HUES64 (cell line): ENCODE measurements at regions not wholly inside any gene's neighbourhood (a gene's known extent, or its start where the extent isn't known, plus 50 kb on each side); places are given as distances from the start of the nearest gene placed in this dataset.
A peak's percentile ranks its signal among the peaks of the same experiment; 100 is the strongest.

Experiments used
- H3K27ac ChIP-seq: 2 replicates; pipeline ENCODE4 v1.7.0; 2013; ENCODE audit warnings: low read depth, low read length, inconsistent platforms
- H3K27me3 ChIP-seq: 2 replicates; pipeline ENCODE4 v1.6.1; 2013; ENCODE audit warnings: mild to moderate bottlenecking, low read length; ENCODE audit not compliant: insufficient read depth
- H3K36me3 ChIP-seq: 2 replicates; pipeline ENCODE4 v1.6.1; 2013; ENCODE audit warnings: mild to moderate bottlenecking, low read length; ENCODE audit not compliant: insufficient read depth
- H3K4me1 ChIP-seq: 2 replicates; pipeline ENCODE4 v1.6.1; 2013; ENCODE audit warnings: mild to moderate bottlenecking, low read length, moderate library complexity; ENCODE audit not compliant: insufficient read depth
- H3K4me3 ChIP-seq: 2 replicates; pipeline ENCODE4 v1.5.1; 2013; ENCODE audit warnings: mild to moderate bottlenecking, low read length, moderate library complexity
- H3K9ac ChIP-seq: 2 replicates; pipeline ENCODE4 v1.6.1; 2013; ENCODE audit warnings: mild to moderate bottlenecking, low read depth, low read length
- H3K9me3 ChIP-seq: 2 replicates; pipeline ENCODE4 v1.6.1; 2013; ENCODE audit warnings: low read depth, low read length; ENCODE audit not compliant: insufficient read depth
- WGBS: fragments of 150-250, 120-280 bp; methylation state at CpG from one replicate; pipeline ENCODE4 v1.1.7; 2013; ENCODE audit warnings: missing lambda C conversion rate; 5-methylcytosine and 5-hydroxymethylcytosine counted together

- H3K4me1 ChIP-seq, result peaks cover 13% of the 10 kb centered on the region; the same call in 1 of the 2 replicates
- peaks cover 22% of the 10 kb centered on the region for H3K27me3 ChIP-seq
- 14% methylated on average over 13 of the region's 13 CpGs for WGBS
- no peak overlapping the region for H3K4me3 ChIP-seq
- H3K9ac ChIP-seq, result no peak overlapping the region
- no peak overlapping the region for H3K27ac ChIP-seq
- no peaks in the 10 kb centered on the region for H3K36me3 ChIP-seq
- H3K9me3 ChIP-seq, result no peaks in the 10 kb centered on the region
Observed at GRCh38 chr11:69888483-69889181, 69.4 kb upstream of the FGF3 start.

GRCh38 chr11:69889400-69890318 lies 70.4 kb upstream of the FGF3 start:
- WGBS, result 11% methylated on average over 27 of the region's 27 CpGs
- H3K4me3 ChIP-seq, result peak overlapping the region; percentile 32; the same call in 1 of the 2 replicates

GRCh38 chr11:69890476-69890875 lies 71.3 kb upstream of the FGF3 start:
- 85% methylated on average over 6 of the region's 6 CpGs for WGBS

More at GRCh38 chr11:69889400-69890318, 70.4 kb upstream of the FGF3 start:
- Histone ChIP-seq H3K4me1 (peaks cover 13% of the 10 kb centered on the region; the same call in 1 of the 2 replicates), H3K9ac (no peak overlapping the region), H3K36me3 (no peaks in the 10 kb centered on the region), H3K27me3 (peaks cover 22% of the 10 kb centered on the region), H3K27ac (no peak overlapping the region), H3K9me3 (no peaks in the 10 kb centered on the region)

GRCh38 chr11:69891421-69892236 lies 72.4 kb upstream of the FGF3 start:
- no peak overlapping the region for H3K9ac ChIP-seq
- no peaks in the 10 kb centered on the region for H3K9me3 ChIP-seq
- peaks cover 13% of the 10 kb centered on the region; the same call in 1 of the 2 replicates for H3K4me1 ChIP-seq
- no peak overlapping the region for H3K27ac ChIP-seq
- H3K4me3 ChIP-seq, result no peak overlapping the region
- H3K27me3 ChIP-seq, result peaks cover 22% of the 10 kb centered on the region
- 93% methylated on average over 46 of the region's 46 CpGs for WGBS
- H3K36me3 ChIP-seq, result no peaks in the 10 kb centered on the region

More at GRCh38 chr11:69890476-69890875, 71.3 kb upstream of the FGF3 start:
- no peaks in the 10 kb centered on the region for H3K9me3 ChIP-seq
- H3K4me3 ChIP-seq, result no peak overlapping the region
- peaks cover 22% of the 10 kb centered on the region for H3K27me3 ChIP-seq
- no peak overlapping the region for H3K9ac ChIP-seq
- peaks cover 13% of the 10 kb centered on the region; the same call in 1 of the 2 replicates for H3K4me1 ChIP-seq
- H3K36me3 ChIP-seq, result no peaks in the 10 kb centered on the region
- no peak overlapping the region for H3K27ac ChIP-seq

- Histone ChIP-seq H3K27me3 (peaks cover 22% of the 10 kb centered on the region), H3K9ac (no peak overlapping the region), H3K4me3 (no peak overlapping the region), H3K4me1 (peaks cover 13% of the 10 kb centered on the region; the same call in 1 of the 2 replicates), H3K36me3 (no peaks in the 10 kb centered on the region), H3K27ac (no peak overlapping the region), H3K9me3 (no peaks in the 10 kb centered on the region)
- WGBS, result 81% methylated on average over 29 of the region's 29 CpGs
Observed at GRCh38 chr11:69892237-69892985, 73.2 kb upstream of the FGF3 start.

GRCh38 chr11:69892986-69893555 lies 73.9 kb upstream of the FGF3 start:
- 89% methylated on average over 11 of the region's 11 CpGs for whole genome bisulfite sequencing
- no peak overlapping the region for H3K27ac ChIP-seq
- peaks cover 13% of the 10 kb centered on the region; the same call in 1 of the 2 replicates for H3K4me1 ChIP-seq
- no peak overlapping the region for H3K4me3 ChIP-seq
- no peaks in the 10 kb centered on the region for H3K9me3 ChIP-seq
- peaks cover 22% of the 10 kb centered on the region for H3K27me3 ChIP-seq
- no peaks in the 10 kb centered on the region for H3K36me3 ChIP-seq
- H3K9ac ChIP-seq, result no peak overlapping the region

- H3K4me1 ChIP-seq, result peaks cover 13% of the 10 kb centered on the region; the same call in 1 of the 2 replicates
- no peak overlapping the region for H3K4me3 ChIP-seq
- no peaks in the 10 kb centered on the region for H3K36me3 ChIP-seq
- H3K9ac ChIP-seq, result no peak overlapping the region
- 89% methylated on average over 10 of the region's 10 CpGs for WGBS
- H3K27ac ChIP-seq, result no peak overlapping the region
- no peaks in the 10 kb centered on the region for H3K9me3 ChIP-seq
- H3K27me3 ChIP-seq, result peaks cover 22% of the 10 kb centered on the region
Observed at GRCh38 chr11:69893631-69894030, 74.4 kb upstream of the FGF3 start.

GRCh38 chr11:69894181-69894611 lies 75.0 kb upstream of the FGF3 start:
- H3K27ac ChIP-seq, result no peak overlapping the region
- H3K36me3 ChIP-seq, result no peaks in the 10 kb centered on the region
- peaks cover 22% of the 10 kb centered on the region for H3K27me3 ChIP-seq
- WGBS, result 88% methylated on average over 15 of the region's 15 CpGs
- H3K4me1 ChIP-seq, result peaks cover 13% of the 10 kb centered on the region; the same call in 1 of the 2 replicates
- no peak overlapping the region for H3K9ac ChIP-seq
- H3K4me3 ChIP-seq, result no peak overlapping the region
- no peaks in the 10 kb centered on the region for H3K9me3 ChIP-seq

- Histone ChIP-seq H3K4me1 (peaks cover 12% of the 10 kb centered on the region; the same call in 1 of the 2 replicates), H3K27me3 (peaks cover 17% of the 10 kb centered on the region), H3K4me3 (no peak overlapping the region), H3K9ac (no peak overlapping the region), H3K36me3 (no peaks in the 10 kb centered on the region), H3K27ac (no peak overlapping the region), H3K9me3 (no peaks in the 10 kb centered on the region)
- 74% methylated on average over 6 of the region's 8 CpGs for WGBS
Observed at GRCh38 chr11:69894648-69895047, 75.4 kb upstream of the FGF3 start.

GRCh38 chr11:69896250-69896649 lies 77.0 kb upstream of the FGF3 start:
- Histone ChIP-seq H3K27me3 (peaks cover 1% of the 10 kb centered on the region), H3K9me3 (no peaks in the 10 kb centered on the region), H3K4me1 (0 out of 2 replicates have a peak, but pooled peaks cover 5% of the 10 kb centered on the region), H3K36me3 (no peaks in the 10 kb centered on the region), H3K27ac (no peak overlapping the region), H3K4me3 (no peak overlapping the region), H3K9ac (no peak overlapping the region)
